Peyer's patch (tissue), 4 donors: ENCODE measurements at regions not wholly inside any gene's neighbourhood (a gene's known extent, or its start where the extent isn't known, plus 50 kb on each side); places are given as distances from the start of the nearest gene placed in this dataset.
A peak's percentile ranks its signal among the peaks of the same experiment; 100 is the strongest.

ENCODE experiments used
- DNase-seq, 3 donors: peaks; one replicate each; pipeline ENCODE4 v3.0.0-alpha.2; 2017 to 2019
- H3K27ac ChIP-seq, 4 donors: fragments of 200-600 bp; sonication (generic); one replicate each; pipeline ENCODE4 v1.5.1; 2016 to 2019
- H3K27me3 ChIP-seq, 2 donors: fragments of 200-600 bp; sonication (generic); one replicate each; pipeline ENCODE4 v1.5.1; 2019
- H3K36me3 ChIP-seq, 3 donors: fragments of 200-600 bp; sonication (generic); one replicate each; pipeline ENCODE4 v1.5.1; 2016 to 2019
- H3K4me1 ChIP-seq, 4 donors: fragments of 200-600 bp; sonication (generic); one replicate each; pipeline ENCODE4 v1.5.1; 2016 to 2019
- H3K4me3 ChIP-seq, 4 donors: fragments of 200-600 bp; sonication (generic); 1 replicate in 3 of 4; 2 replicates in 1 of 4; pipeline ENCODE4 v1.5.1; 2016 to 2019; ENCODE audit warnings: mild to moderate bottlenecking in 1 of 4
- H3K9me3 ChIP-seq, 4 donors: fragments of 200-600 bp; sonication (generic); one replicate each; pipeline ENCODE4 v1.5.1; 2016 to 2019; ENCODE audit warnings: mild to moderate bottlenecking in 1 of 4
- CTCF ChIP-seq, 6 experiments: fragments of 450-650 bp in 4 of 6; fragments of 200-600 bp in 2 of 6; sonication (generic) in 1 of 6; IDR thresholded peaks; one replicate each; pipeline ENCODE4 v1.5.1; 2017 to 2019; ENCODE audit warnings: antibody characterized with exemption in 6 of 6, mild to moderate bottlenecking in 3 of 6, moderate library complexity in 1 of 6
- POLR2A ChIP-seq, 2 donors: fragments of 450-650 bp; IDR thresholded peaks; one replicate each; pipeline ENCODE4 v1.5.1; 2017; ENCODE audit warnings: antibody characterized with exemption in 2 of 2, mild to moderate bottlenecking in 2 of 2, moderate library complexity in 2 of 2

DNA sequence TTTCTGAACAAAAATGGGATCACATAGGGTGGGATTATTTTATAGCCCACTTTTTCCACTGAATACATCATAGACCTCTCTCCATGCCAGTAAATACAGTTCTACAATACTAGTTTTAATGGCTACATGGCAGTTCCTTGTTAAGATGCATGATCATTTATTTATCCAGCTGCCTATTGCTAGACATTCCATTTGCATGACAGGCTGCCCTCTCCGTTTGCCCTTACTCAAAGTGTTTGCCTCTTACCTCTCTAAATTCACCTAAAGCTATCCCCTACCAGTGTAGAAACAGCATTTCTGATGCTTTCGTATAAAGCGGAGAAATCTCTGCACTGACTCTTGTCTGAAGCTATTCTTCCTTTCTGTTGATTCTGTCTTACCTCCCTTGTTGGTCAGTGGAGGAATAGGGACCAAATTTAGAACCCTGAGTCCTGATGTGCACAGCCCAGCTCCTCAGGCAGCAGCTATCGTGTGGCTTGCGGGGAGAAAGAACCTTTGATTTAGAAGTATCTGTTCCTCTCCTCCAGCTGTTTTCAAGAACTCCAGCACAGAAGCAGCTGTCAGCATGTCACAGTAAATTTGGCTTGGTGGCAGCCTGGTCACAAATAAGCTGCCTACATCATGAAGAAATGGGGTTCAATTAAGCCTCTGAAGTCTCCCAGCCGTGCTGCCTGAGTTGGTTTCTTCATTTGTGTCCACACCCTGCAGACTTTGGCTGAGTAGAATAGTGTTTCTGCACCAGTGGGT, 337.3 kb downstream of the PRDM2 start:
- Histone ChIP-seq H3K27ac (no peak overlapping the region), H3K27me3 (no peaks in the 10 kb centered on the region), H3K9me3 (peaks cover 0 to 9% (median 3%) of the 10 kb centered on the region in 4 donors), H3K36me3 (no peaks in the 10 kb centered on the region), H3K4me3 (no peak overlapping the region), H3K4me1 (no peaks in the 10 kb centered on the region)
- no peak for DNase-seq
- no peak for TF ChIP-seq CTCF (IDR thresholded peaks at IDR 0.05)
- TF ChIP-seq POLR2A (IDR thresholded peaks at IDR 0.05): no peak

GRCh38 chr1:14039582-14040430, 339.8 kb downstream of the PRDM2 start:
- Histone ChIP-seq H3K36me3 (no peaks in the 10 kb centered on the region), H3K27me3 (no peaks in the 10 kb centered on the region), H3K27ac (no peak overlapping the region), H3K4me1 (no peaks in the 10 kb centered on the region), H3K4me3 (no peak overlapping the region), H3K9me3 (peaks cover 0 to 9% (median 3%) of the 10 kb centered on the region in 4 donors)
- no peak for TF ChIP-seq POLR2A (IDR thresholded peaks at IDR 0.05)
- TF ChIP-seq CTCF (IDR thresholded peaks at IDR 0.05): no peak
- no peak for DNase-seq

- Histone ChIP-seq H3K9me3 (no peaks in the 10 kb centered on the region), H3K36me3 (no peaks in the 10 kb centered on the region), H3K4me3 (no peak overlapping the region), H3K4me1 (no peaks in the 10 kb centered on the region), H3K27ac (no peak overlapping the region), H3K27me3 (no peaks in the 10 kb centered on the region)
- DNase-seq: no peak
- TF ChIP-seq POLR2A (IDR thresholded peaks at IDR 0.05): no peak
- no peak for TF ChIP-seq CTCF (IDR thresholded peaks at IDR 0.05)
Measured at GRCh38 chr1:14049965-14050364, 350.0 kb downstream of the PRDM2 start.

- H3K27me3 ChIP-seq: no peaks in the 10 kb centered on the region
- DNase-seq: peak in 1 of 3 donors; percentile 47
- no peak for TF ChIP-seq POLR2A (IDR thresholded peaks at IDR 0.05)
- TF ChIP-seq CTCF (IDR thresholded peaks at IDR 0.05): no peak
- H3K4me3 ChIP-seq: no peak overlapping the region
- H3K36me3 ChIP-seq: no peaks in the 10 kb centered on the region
- peak overlapping the region in 1 of 4 donors; percentile 46 for H3K27ac ChIP-seq
- no peaks in the 10 kb centered on the region for H3K4me1 ChIP-seq
- H3K9me3 ChIP-seq: no peaks in the 10 kb centered on the region
Measured at GRCh38 chr1:14055442-14056223, 355.6 kb downstream of the PRDM2 start.

DNA sequence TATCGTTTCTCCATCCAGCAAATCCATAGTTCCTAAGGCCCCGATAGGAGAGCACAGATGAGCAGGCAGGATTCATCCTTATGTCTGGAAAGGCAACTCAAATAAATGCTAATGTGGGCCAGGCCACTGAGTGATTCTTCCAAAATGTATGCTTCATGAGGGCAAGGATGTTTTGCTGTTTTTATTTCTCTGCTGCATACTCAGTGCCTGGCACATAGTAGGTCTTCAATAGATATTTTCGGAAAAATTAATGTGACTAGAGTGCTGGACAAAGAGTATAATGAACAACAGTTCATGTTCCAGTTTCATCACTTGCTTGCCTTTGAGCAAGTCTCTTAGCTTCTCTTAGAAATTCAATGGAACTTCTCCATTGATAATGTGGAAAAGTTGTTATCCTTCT, 357.7 kb downstream of the PRDM2 start:
- H3K9me3 ChIP-seq: no peaks in the 10 kb centered on the region
- no peak overlapping the region for H3K4me3 ChIP-seq
- DNase-seq: no peak
- H3K36me3 ChIP-seq: no peaks in the 10 kb centered on the region
- no peaks in the 10 kb centered on the region for H3K4me1 ChIP-seq
- H3K27ac ChIP-seq: no peak overlapping the region
- TF ChIP-seq POLR2A (IDR thresholded peaks at IDR 0.05) (no peak), CTCF (IDR thresholded peaks at IDR 0.05) (no peak)
- no peaks in the 10 kb centered on the region for H3K27me3 ChIP-seq
